Gastrocnemius medialis (tissue), 4 donors: ENCODE measurements at regions not wholly inside any gene's neighbourhood (a gene's known extent, or its start where the extent isn't known, plus 50 kb on each side); places are given as distances from the start of the nearest gene placed in this dataset.
"Not testable (repeated sequence)": the region's sequence is repeated elsewhere in the genome, so short reads cannot be mapped to it uniquely, and the experiment has no call there.

Experiments used
- ATAC-seq, 2 donors: fragments of 150-250 bp; one replicate each; pipeline ENCODE4 v1.9.1; 2016
- DNase-seq, 2 donors: peaks; one replicate each; pipeline ENCODE4 v3.0.0-alpha.2; 2019
- H3K27ac ChIP-seq, 4 donors: fragments of 200-600 bp; sonication (generic); 1 replicate in 1 of 4; 2 replicates in 3 of 4; pipeline ENCODE4 v1.5.1; 2016 to 2018; ENCODE audit warnings: mild to moderate bottlenecking in 2 of 4, moderate library complexity in 1 of 4
- H3K27me3 ChIP-seq, 3 donors: fragments of 200-600 bp; sonication (generic) in 2 of 3; 1 replicate in 1 of 3; 2 replicates in 2 of 3; pipeline versions ENCODE4 v1.5.1 to v1.6.0; 2016 to 2019; ENCODE audit warnings: mild to moderate bottlenecking in 1 of 3, moderate library complexity in 1 of 3
- H3K36me3 ChIP-seq, 2 donors: fragments of 200-600 bp; sonication (generic) in 1 of 2; one replicate each; pipeline ENCODE4 v1.5.1; 2017 to 2018
- H3K4me1 ChIP-seq, 2 donors: fragments of 200-600 bp; sonication (generic) in 1 of 2; one replicate each; pipeline ENCODE4 v1.5.1; 2016 to 2017; ENCODE audit warnings: mild to moderate bottlenecking in 2 of 2
- H3K4me3 ChIP-seq, 4 donors: fragments of 200-600 bp; sonication (generic) in 3 of 4; 1 replicate in 1 of 4; 2 replicates in 3 of 4; pipeline ENCODE4 v1.5.1; 2016 to 2019; ENCODE audit warnings: mild to moderate bottlenecking in 2 of 4
- H3K9me3 ChIP-seq, 3 donors: fragments of 200-600 bp; sonication (generic) in 2 of 3; 1 replicate in 1 of 3; 2 replicates in 2 of 3; pipeline ENCODE4 v1.5.1; 2016 to 2019
- CTCF ChIP-seq, 5 experiments: fragments of 450-650 bp in 3 of 5; fragments of 200-600 bp in 2 of 5; sonication (generic) in 2 of 5; IDR thresholded peaks in 4 of 5; conservative IDR thresholded peaks in 1 of 5; 1 replicate in 4 of 5; 2 replicates in 1 of 5; pipeline ENCODE4 v1.5.1; 2016 to 2019; ENCODE audit warnings: antibody characterized with exemption in 5 of 5, mild to moderate bottlenecking in 3 of 5, moderate library complexity in 3 of 5
- POLR2A ChIP-seq, 2 donors: fragments of 450-650 bp; IDR thresholded peaks; one replicate each; pipeline ENCODE4 v1.6.1; 2017; ENCODE audit warnings: antibody characterized with exemption in 2 of 2, mild to moderate bottlenecking in 2 of 2, moderate library complexity in 2 of 2
- in situ Hi-C, 4 donors: fragments of 200-750 bp; cut with MboI; loops; one replicate each; pipeline versions ENCODE4 v1.15.0 to v1.8.0; 2017; ENCODE audit warnings: low sequenced_read_pairs in 4 of 4
- intact Hi-C: fragments of 100-400 bp; cut with DNase I; formaldehyde crosslinking; loops from one replicate; pipeline ENCODE4 v1.15.1; 2023; ENCODE audit warnings: low total_unique reads

GRCh38 chr16:62261760-62262159 is 225.5 kb upstream of the CDH8 start:
- no peaks in the 10 kb centered on the region for H3K27me3 ChIP-seq
- ATAC-seq (no peak), DNase-seq (no peak)
- H3K9me3 ChIP-seq = no peaks in the 10 kb centered on the region
- no peaks in the 10 kb centered on the region for H3K4me1 ChIP-seq
- no peak overlapping the region for H3K4me3 ChIP-seq
- in situ Hi-C loops = no loop called here
- intact Hi-C loops = no loop called here
- H3K36me3 ChIP-seq = no peaks in the 10 kb centered on the region
- H3K27ac ChIP-seq = no peak overlapping the region
- TF ChIP-seq POLR2A (IDR thresholded peaks at IDR 0.05) = no peak
- no peak for TF ChIP-seq CTCF (IDR thresholded peaks at IDR 0.05 in 4 of 5, conservative IDR thresholded peaks at IDR 0.05 in 1 of 5)

GRCh38 chr16:62258931-62259435 is 222.7 kb upstream of the CDH8 start:
- H3K4me1 ChIP-seq, H3K27me3 ChIP-seq, intact Hi-C loops, H3K27ac ChIP-seq, H3K36me3 ChIP-seq, ATAC-seq, in situ Hi-C loops, H3K4me3 ChIP-seq, DNase-seq, H3K9me3 ChIP-seq: not testable (repeated sequence)

- H3K4me3 ChIP-seq = no peak overlapping the region
- H3K9me3 ChIP-seq = peaks cover 0 to 3% (median 0%) of the 10 kb centered on the region in 3 donors
- intact Hi-C loops = no loop called here
- no peaks in the 10 kb centered on the region for H3K4me1 ChIP-seq
- H3K27ac ChIP-seq = no peak overlapping the region
- no peaks in the 10 kb centered on the region for H3K27me3 ChIP-seq
- no peaks in the 10 kb centered on the region for H3K36me3 ChIP-seq
- no peak for DNase-seq
- TF ChIP-seq CTCF (IDR thresholded peaks at IDR 0.05 in 4 of 5, conservative IDR thresholded peaks at IDR 0.05 in 1 of 5) = no peak
- TF ChIP-seq POLR2A (IDR thresholded peaks at IDR 0.05) = no peak
- ATAC-seq = no peak
- in situ Hi-C loops = no loop called here
These were observed 220.2 kb upstream of the CDH8 start for GRCh38 chr16:62256406-62256805.

- intact Hi-C loops (no loop called here), in situ Hi-C loops (no loop called here)
- peaks cover 0 to 3% (median 0%) of the 10 kb centered on the region in 3 donors for H3K9me3 ChIP-seq
- DNase-seq (no peak), ATAC-seq (no peak)
- no peak overlapping the region for H3K4me3 ChIP-seq
- H3K36me3 ChIP-seq = no peaks in the 10 kb centered on the region
- H3K27ac ChIP-seq = no peak overlapping the region
- H3K4me1 ChIP-seq = no peaks in the 10 kb centered on the region
- no peak for TF ChIP-seq CTCF (IDR thresholded peaks at IDR 0.05 in 4 of 5, conservative IDR thresholded peaks at IDR 0.05 in 1 of 5)
- TF ChIP-seq POLR2A (IDR thresholded peaks at IDR 0.05) = no peak
- H3K27me3 ChIP-seq = no peaks in the 10 kb centered on the region
These were observed 218.6 kb upstream of the CDH8 start for GRCh38 chr16:62254847-62255246.

- Histone ChIP-seq H3K4me1 (no peaks in the 10 kb centered on the region), H3K27ac (no peak overlapping the region), H3K4me3 (no peak overlapping the region), H3K27me3 (no peaks in the 10 kb centered on the region), H3K36me3 (no peaks in the 10 kb centered on the region), H3K9me3 (peaks cover 0 to 3% (median 0%) of the 10 kb centered on the region in 3 donors)
- TF ChIP-seq POLR2A (IDR thresholded peaks at IDR 0.05) = no peak
- no peak for TF ChIP-seq CTCF (IDR thresholded peaks at IDR 0.05 in 4 of 5, conservative IDR thresholded peaks at IDR 0.05 in 1 of 5)
- ATAC-seq (no peak), DNase-seq (no peak)
- intact Hi-C loops (no loop called here), in situ Hi-C loops (no loop called here)
These were observed 218.1 kb upstream of the CDH8 start for GRCh38 chr16:62254372-62254771.
